H1 (cell line): ENCODE measurements at regions not wholly inside any gene's neighbourhood (a gene's known extent, or its start where the extent isn't known, plus 50 kb on each side); places are given as distances from the start of the nearest gene placed in this dataset.

Source experiments
- CTCF ChIA-PET: fragments of 300-600 bp; sonication (Branson Sonifier 250); formaldehyde crosslinking; loops from one replicate; lab custom pipeline; 2021; ENCODE audit not compliant: partially characterized antibody; lab: Charles Lee
- POLR2A ChIA-PET: fragments of 300-600 bp; sonication (Branson Sonifier 250); formaldehyde crosslinking; loops from one replicate; lab custom pipeline; 2021; ENCODE audit warnings: inconsistent platforms; ENCODE audit not compliant: partially characterized antibody; lab: Charles Lee
- DNase-seq, 2 experiments: peaks; one replicate each; pipeline versions ENCODE4 v3.0.0 to v3.0.0-alpha.2; 2010 to 2022; ENCODE audit warnings: low spot score in 2 of 2, low read depth in 1 of 2, mixed read lengths in 1 of 2
- FAIRE-seq: peaks from 2 replicates; lab custom pipeline; 2011; peaks lifted over from hg19 to GRCh38; lab: Jason Lieb, UNC
- H2AFZ ChIP-seq: 2 replicates; pipeline ENCODE4 v1.8.1; 2012; ENCODE audit warnings: low read length, inconsistent platforms
- H2AK5ac ChIP-seq: 2 replicates; pipeline ENCODE4 v1.6.1; 2013; ENCODE audit warnings: low read depth, low read length
- H2BK120ac ChIP-seq: replicated peaks from 2 replicates; pipeline ENCODE3; 2013; ENCODE audit warnings: low read depth, low read length, inconsistent platforms
- H2BK12ac ChIP-seq: 2 replicates; pipeline ENCODE4 v1.6.1; 2013; ENCODE audit warnings: low read depth, low read length
- H2BK15ac ChIP-seq: 2 replicates; pipeline ENCODE4 v1.6.1; 2013; ENCODE audit warnings: low read length
- H2BK20ac ChIP-seq: 2 replicates; pipeline ENCODE4 v1.6.1; 2013; ENCODE audit warnings: low read length
- H2BK5ac ChIP-seq: 2 replicates; pipeline ENCODE4 v1.6.1; 2013; ENCODE audit warnings: low read depth, low read length
- H3K14ac ChIP-seq: 2 replicates; pipeline ENCODE4 v1.6.1; 2013; ENCODE audit warnings: inconsistent platforms; ENCODE audit not compliant: insufficient read length
- H3K18ac ChIP-seq: 2 replicates; pipeline ENCODE4 v1.6.1; 2013; ENCODE audit warnings: low read length; ENCODE audit errors: extremely low read depth
- H3K23ac ChIP-seq: 2 replicates; pipeline ENCODE4 v1.6.1; 2013; ENCODE audit warnings: inconsistent platforms; ENCODE audit not compliant: insufficient read length
- H3K23me2 ChIP-seq: 2 replicates; pipeline ENCODE4 v1.6.1; 2013; ENCODE audit warnings: low read depth, low read length
- H3K27ac ChIP-seq: 2 replicates; pipeline ENCODE4 v1.6.1; 2011; ENCODE audit warnings: low read depth, low read length, inconsistent platforms
- H3K27me3 ChIP-seq, 4 experiments: replicated peaks in 1 of 4; 1 replicate in 1 of 4; 2 replicates in 3 of 4; pipeline versions ENCODE4 v1.6.1 to v1.8.1; 2011 to 2013; ENCODE audit warnings: low read length in 3 of 4, mild to moderate bottlenecking in 3 of 4, inconsistent platforms in 2 of 4, mixed read lengths in 2 of 4, moderate library complexity in 1 of 4; ENCODE audit not compliant: control insufficient read depth in 3 of 4, insufficient read depth in 3 of 4; ENCODE audit errors: extremely low read depth in 1 of 4
- H3K36me3 ChIP-seq, 4 experiments: 2 replicates each; pipeline versions ENCODE4 v1.6.1 to v1.8.1; 2011 to 2013; ENCODE audit warnings: mild to moderate bottlenecking in 4 of 4, low read length in 3 of 4, moderate library complexity in 2 of 4, control low read depth in 1 of 4, inconsistent platforms in 1 of 4; ENCODE audit not compliant: insufficient read depth in 4 of 4, control insufficient read depth in 2 of 4
- H3K4ac ChIP-seq: replicated peaks from 2 replicates; pipeline ENCODE3; 2013; ENCODE audit warnings: low read length, low read depth, mixed read lengths, inconsistent platforms; ENCODE audit not compliant: insufficient read length
- H3K4me1 ChIP-seq, 4 experiments: replicated peaks in 1 of 4; 1 replicate in 1 of 4; 2 replicates in 3 of 4; pipeline versions ENCODE4 v1.6.1 to v1.8.1; 2011 to 2013; ENCODE audit warnings: low read length in 3 of 4, inconsistent platforms in 2 of 4, mixed read lengths in 1 of 4; ENCODE audit not compliant: insufficient read depth in 4 of 4, control insufficient read depth in 3 of 4
- H3K4me2 ChIP-seq, 2 experiments: 2 replicates each; pipeline versions ENCODE4 v1.6.1 to v1.8.1; 2011 to 2013; ENCODE audit warnings: low read depth in 2 of 2, low read length in 2 of 2, control low read depth in 1 of 2, inconsistent platforms in 1 of 2, mild to moderate bottlenecking in 1 of 2; ENCODE audit not compliant: insufficient read depth in 1 of 2
- H3K4me3 ChIP-seq, 4 experiments: fragments of 200-600, 300-600 bp in 1 of 4; sonication (generic), shearing (Covaris generic), sonication (Bioruptor Twin) in 1 of 4; 2 replicates each; pipeline versions ENCODE4 v1.5.1 to v1.8.1; 2011 to 2016; ENCODE audit warnings: low read length in 4 of 4, low read depth in 3 of 4, control low read depth in 2 of 4, inconsistent platforms in 2 of 4, mild to moderate bottlenecking in 2 of 4, mixed read lengths in 1 of 4, moderate library complexity in 1 of 4; ENCODE audit not compliant: insufficient read depth in 2 of 4; ENCODE audit errors: extremely low read depth in 1 of 4
- H3K56ac ChIP-seq: replicated peaks from 2 replicates; pipeline ENCODE3; 2013; ENCODE audit warnings: low read depth, mild to moderate bottlenecking, mixed read lengths, low read length, inconsistent platforms; ENCODE audit not compliant: insufficient read length
- H3K79me1 ChIP-seq: 2 replicates; pipeline ENCODE4 v1.6.1; 2013; ENCODE audit warnings: low read depth, low read length, control low read depth
- H3K79me2 ChIP-seq, 2 experiments: 2 replicates each; pipeline versions ENCODE4 v1.6.1 to v1.8.1; 2012 to 2013; ENCODE audit warnings: low read length in 2 of 2, mild to moderate bottlenecking in 2 of 2, inconsistent platforms in 1 of 2; ENCODE audit not compliant: insufficient read depth in 2 of 2, control insufficient read depth in 1 of 2
- H3K9ac ChIP-seq, 4 experiments: replicated peaks in 1 of 4; 1 replicate in 1 of 4; 2 replicates in 3 of 4; pipeline versions ENCODE4 v1.6.1 to v1.8.1; 2011 to 2013; ENCODE audit warnings: low read depth in 3 of 4, low read length in 3 of 4, control low read depth in 2 of 4, mild to moderate bottlenecking in 2 of 4, moderate library complexity in 2 of 4, inconsistent platforms in 1 of 4; ENCODE audit errors: extremely low read depth in 1 of 4
- H3K9me3 ChIP-seq, 2 experiments: 2 replicates each; pipeline versions ENCODE4 v1.6.1 to v1.8.1; 2012 to 2013; ENCODE audit warnings: mild to moderate bottlenecking in 2 of 2, moderate library complexity in 2 of 2, control low read depth in 1 of 2, inconsistent platforms in 1 of 2, low read depth in 1 of 2, low read length in 1 of 2, mixed read lengths in 1 of 2; ENCODE audit not compliant: insufficient read depth in 2 of 2
- H4K20me1 ChIP-seq, 2 experiments: replicated peaks in 1 of 2; 2 replicates each; pipeline versions ENCODE3 to v1.8.1; 2011 to 2013; ENCODE audit warnings: inconsistent platforms in 2 of 2, low read length in 2 of 2, mild to moderate bottlenecking in 1 of 2; ENCODE audit not compliant: insufficient read depth in 2 of 2, control insufficient read depth in 1 of 2
- H4K5ac ChIP-seq: 2 replicates; pipeline ENCODE4 v1.6.1; 2013; ENCODE audit warnings: low read length, low read depth, mixed read lengths, inconsistent platforms; ENCODE audit not compliant: insufficient read length
- H4K8ac ChIP-seq: 2 replicates; pipeline ENCODE4 v1.8.0; 2013; ENCODE audit warnings: mild to moderate bottlenecking, moderate library complexity, low read length, inconsistent platforms; ENCODE audit not compliant: insufficient read depth; ENCODE audit errors: extremely low read depth
- H4K91ac ChIP-seq: replicated peaks from 2 replicates; pipeline ENCODE3; 2013; ENCODE audit warnings: low read length, mixed read lengths, inconsistent platforms; ENCODE audit not compliant: insufficient read length
- BCL11A ChIP-seq, 2 experiments: IDR thresholded peaks; one replicate each; pipeline ENCODE4 v1.6.1; 2011; ENCODE audit warnings: low read depth in 2 of 2, low read length in 2 of 2, mild to moderate bottlenecking in 2 of 2
- JUND ChIP-seq: IDR thresholded peaks from 2 replicates; pipeline ENCODE4 v1.6.1; 2011; ENCODE audit warnings: mild to moderate bottlenecking, improper control_type of control experiment, low read length
- RXRA ChIP-seq: IDR thresholded peaks from 2 replicates; pipeline ENCODE4 v1.6.1; 2011; ENCODE audit warnings: low read depth, mild to moderate bottlenecking, low read length, moderate library complexity; ENCODE audit not compliant: insufficient read depth
- SIN3A ChIP-seq, 2 experiments: IDR thresholded peaks in 1 of 2; conservative IDR thresholded peaks in 1 of 2; 2 replicates each; pipeline ENCODE4 v1.6.1; 2011 to 2012; ENCODE audit warnings: low read length in 2 of 2, improper control_type of control experiment in 1 of 2, low read depth in 1 of 2, mild to moderate bottlenecking in 1 of 2
- SP4 ChIP-seq: IDR thresholded peaks from 2 replicates; pipeline ENCODE4 v1.6.1; 2012; ENCODE audit warnings: low read length, inconsistent platforms
- WGBS, 2 experiments: shearing (Covaris generic) in 1 of 2; methylation state at CpG; one replicate each; pipeline versions ENCODE4 v1.1.6 to v1.1.7; 2013 to 2015; ENCODE audit warnings: low lambda C conversion rate in 2 of 2, mixed read lengths in 2 of 2, inconsistent platforms in 1 of 2, low coverage in 1 of 2, missing lambda C conversion rate in 1 of 2; ENCODE audit not compliant: insufficient replicate concordance in 2 of 2, insufficient coverage in 1 of 2, insufficient read length in 1 of 2; ENCODE audit errors: extremely low coverage in 1 of 2, missing lambda C conversion rate in 1 of 2; 5-methylcytosine and 5-hydroxymethylcytosine counted together
- TF ChIP-seq, protein P1 (sequence below): IDR thresholded peaks from 2 replicates; pipeline ENCODE4 v1.6.1; 2012; ENCODE audit warnings: inconsistent platforms
- TF ChIP-seq, protein P2 (sequence below): IDR thresholded peaks from 2 replicates; pipeline ENCODE4 v1.6.1; 2011; ENCODE audit warnings: low read depth, mild to moderate bottlenecking, low read length; ENCODE audit not compliant: insufficient read depth

DNA sequence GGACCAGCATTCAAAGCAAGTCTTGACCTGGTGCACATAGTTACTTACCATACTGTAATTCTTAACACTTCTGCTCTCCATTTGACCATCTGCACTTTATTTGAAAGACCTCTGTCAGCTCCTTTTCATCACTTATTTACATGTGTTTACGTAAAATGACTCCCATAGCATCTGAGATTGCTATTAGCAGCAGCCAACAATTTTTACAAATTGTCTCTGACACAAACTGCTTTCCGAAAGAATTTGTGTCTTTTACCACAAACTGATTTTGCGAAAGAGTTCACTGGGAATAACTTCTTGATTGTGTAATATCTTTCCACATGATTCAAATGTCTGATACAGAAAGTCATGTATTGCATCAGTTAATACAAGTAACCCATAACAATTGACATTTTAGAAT, 144.1 kb upstream of the PEX5L start:
- Histone ChIP-seq H3K27me3 (no peaks in the 10 kb centered on the region), H2BK12ac (no peak overlapping the region), H2BK15ac (no peak overlapping the region), H3K9me3 (no peaks in the 10 kb centered on the region), H4K5ac (no peak overlapping the region), H4K8ac (no peak overlapping the region), H2BK5ac (no peak overlapping the region), H3K18ac (no peak overlapping the region), H3K4ac (no peak overlapping the region), H4K91ac (no peak overlapping the region), H2AFZ (no peak overlapping the region), H3K4me3 (no peak overlapping the region), H3K79me2 (no peaks in the 10 kb centered on the region), H2AK5ac (no peak overlapping the region), H3K36me3 (no peaks in the 10 kb centered on the region; a peak in 1 of 8 replicates), H4K20me1 (no peaks in the 10 kb centered on the region), H3K9ac (no peak overlapping the region), H3K4me1 (peaks cover 0 to 9% (median 4%) of the 10 kb centered on the region in 4 experiments; a peak in 3 of 7 replicates), H3K14ac (no peak overlapping the region), H3K79me1 (no peaks in the 10 kb centered on the region), H3K4me2 (no peak overlapping the region; a peak in 1 of 4 replicates), H3K27ac (no peak overlapping the region), H2BK20ac (no peak overlapping the region), H3K56ac (no peak overlapping the region), H3K23ac (no peak overlapping the region), H3K23me2 (no peaks in the 10 kb centered on the region), H2BK120ac (no peak overlapping the region)
- TF ChIP-seq RXRA (no peak), BCL11A (IDR thresholded peaks at IDR 0.05; ENCODE audit: low read depth in 2 of 2, low read length in 2 of 2) (no peak), JUND (no peak), SP4 (no peak), SIN3A (conservative IDR thresholded peaks at IDR 0.05 in 1 of 2, IDR thresholded peaks at IDR 0.05 in 1 of 2; ENCODE audit: low read depth in 1 of 2, low read length in 2 of 2) (no peak)
- TF ChIP-seq, protein P1, sequence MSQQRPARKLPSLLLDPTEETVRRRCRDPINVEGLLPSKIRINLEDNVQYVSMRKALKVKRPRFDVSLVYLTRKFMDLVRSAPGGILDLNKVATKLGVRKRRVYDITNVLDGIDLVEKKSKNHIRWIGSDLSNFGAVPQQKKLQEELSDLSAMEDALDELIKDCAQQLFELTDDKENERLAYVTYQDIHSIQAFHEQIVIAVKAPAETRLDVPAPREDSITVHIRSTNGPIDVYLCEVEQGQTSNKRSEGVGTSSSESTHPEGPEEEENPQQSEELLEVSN: no peak
- TF ChIP-seq, protein P2, sequence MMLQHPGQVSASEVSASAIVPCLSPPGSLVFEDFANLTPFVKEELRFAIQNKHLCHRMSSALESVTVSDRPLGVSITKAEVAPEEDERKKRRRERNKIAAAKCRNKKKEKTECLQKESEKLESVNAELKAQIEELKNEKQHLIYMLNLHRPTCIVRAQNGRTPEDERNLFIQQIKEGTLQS: no peak
- DNase-seq (no peak), FAIRE-seq (no peak)
- WGBS, 2 experiments: 86% methylated on average over 3 of the region's 3 CpGs; no CpG with 5 or more reads in 1 of the 2 experiments
- ChIA-PET CTCF (interaction anchor here (0.6 kb wide), 1 partner anchor 497 kb away, joined by 3 read pairs; no protein-coding TSS in a partner anchor), POLR2A (no interaction called here)
